Panc1 (cell line): ENCODE measurements at regions not wholly inside any gene's neighbourhood (a gene's known extent, or its start where the extent isn't known, plus 50 kb on each side); places are given as distances from the start of the nearest gene placed in this dataset.

Experiments
- ATAC-seq: fragments of 200-7000 bp; cut with Tn5 transposase; 2 replicates; pipeline ENCODE4 v1.9.1; 2020; ENCODE audit warnings: mild to moderate bottlenecking, moderate library complexity
- BruUV-seq: library from RNA; stranded (reverse); fragments of 400-500 nt; replicated peaks from 2 replicates; lab custom pipeline; 2021; lab: Mats Ljungman, UMichigan
- CTCF ChIA-PET: fragments of 300-600 bp; sonication (Branson Sonifier 250); formaldehyde crosslinking; loops from one replicate; lab custom pipeline; 2022; ENCODE audit warnings: antibody characterized with exemption; lab: Charles Lee
- POLR2A ChIA-PET: fragments of 300-600 bp; sonication (Branson Sonifier 250); formaldehyde crosslinking; loops from one replicate; lab custom pipeline; 2022; ENCODE audit warnings: antibody characterized with exemption; lab: Charles Lee
- DNase-seq: peaks from one replicate; pipeline ENCODE4 v3.0.0-alpha.2; 2010; ENCODE audit warnings: low read depth, low spot score
- H3K27ac ChIP-seq: 2 replicates; pipeline ENCODE4 v1.5.1; 2011; ENCODE audit warnings: mild to moderate bottlenecking, low read length, inconsistent platforms
- H3K27me3 ChIP-seq: fragments of 200-500 bp; sonication (Bioruptor generic); 2 replicates; pipeline ENCODE4 v1.6.0; 2014; ENCODE audit warnings: low read length, inconsistent platforms; ENCODE audit not compliant: control insufficient read depth, insufficient read depth
- H3K36me3 ChIP-seq: fragments of 200-500 bp; sonication (Bioruptor generic); 2 replicates; pipeline ENCODE4 v1.5.1; 2014; ENCODE audit warnings: inconsistent platforms, mild to moderate bottlenecking, low read length, moderate library complexity; ENCODE audit not compliant: control insufficient read depth, insufficient read depth
- H3K4me1 ChIP-seq: 2 replicates; pipeline ENCODE4 v1.5.1; 2011; ENCODE audit warnings: inconsistent platforms, mild to moderate bottlenecking, low read length, moderate library complexity; ENCODE audit not compliant: control insufficient read depth, insufficient read depth
- H3K4me3 ChIP-seq, 2 experiments: 2 replicates each; pipeline ENCODE4 v1.5.1; 2011 to 2012; ENCODE audit warnings: low read depth in 2 of 2, low read length in 2 of 2, mild to moderate bottlenecking in 2 of 2, inconsistent platforms in 1 of 2, moderate library complexity in 1 of 2
- H3K9me3 ChIP-seq: fragments of 200-500 bp; sonication (Bioruptor generic); 2 replicates; pipeline ENCODE4 v1.5.1; 2014; ENCODE audit warnings: low read depth, mild to moderate bottlenecking, inconsistent platforms, low read length, moderate library complexity; ENCODE audit not compliant: control insufficient read depth, insufficient read depth
- CTCF ChIP-seq: fragments of 450-650 bp; IDR thresholded peaks from 2 replicates; pipeline ENCODE4 v1.5.1; 2017; ENCODE audit warnings: mild to moderate bottlenecking
- POLR2AphosphoS5 ChIP-seq: IDR thresholded peaks from 2 replicates; pipeline ENCODE4 v1.6.1; 2012; ENCODE audit warnings: mild to moderate bottlenecking, low read depth, low read length, moderate library complexity
- SIN3A ChIP-seq: IDR thresholded peaks from 2 replicates; pipeline ENCODE4 v1.6.1; 2012; ENCODE audit warnings: low read depth, mild to moderate bottlenecking, low read length, moderate library complexity, borderline replicate concordance; ENCODE audit not compliant: insufficient read depth
- TCF7L2 ChIP-seq: IDR thresholded peaks from 2 replicates; pipeline ENCODE4 v1.6.1; 2011; ENCODE audit warnings: mild to moderate bottlenecking, low read depth, low read length, inconsistent platforms
- in situ Hi-C: cut with HindIII; loops from 2 replicates; pipeline ENCODE4 v1.10.0; 2016; ENCODE audit warnings: low sequenced_read_pairs, low pct_unique_long_range_greater_than_20kb
- intact Hi-C: fragments of 100-400 bp; cut with micrococcal nuclease; formaldehyde crosslinking; loops from one replicate; pipeline ENCODE4 v1.10.0; 2022; ENCODE audit not compliant: unreplicated experiment
- TF ChIP-seq, protein P1 (sequence below), 2 experiments: IDR thresholded peaks; 2 replicates each; pipeline ENCODE4 v1.6.1; 2011 to 2012; ENCODE audit warnings: low read depth in 2 of 2, control low read depth in 1 of 2, low read length in 1 of 2, mild to moderate bottlenecking in 1 of 2, moderate library complexity in 1 of 2; ENCODE audit not compliant: insufficient read depth in 1 of 2

DNA sequence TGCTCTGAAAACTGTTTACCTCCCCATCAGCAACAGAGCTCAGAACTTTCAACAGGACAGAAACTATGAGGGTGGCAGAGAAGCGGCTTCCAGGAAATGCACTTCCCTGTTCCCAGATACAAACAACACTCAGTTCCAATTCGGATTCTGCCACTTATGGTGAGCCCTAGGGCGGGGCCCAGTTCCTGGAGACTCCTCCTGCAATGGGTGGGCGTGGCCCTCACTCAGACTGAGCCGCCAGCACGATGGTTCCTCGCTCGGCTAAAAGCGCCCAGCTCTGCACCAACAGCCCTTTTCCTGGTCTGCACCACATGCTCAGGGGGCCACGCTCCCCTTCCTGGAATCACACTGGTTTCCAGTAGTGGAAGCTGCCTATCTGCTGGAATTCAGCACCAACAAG, 314.1 kb downstream of the CTTN start:
- Histone ChIP-seq H3K36me3 (no peaks in the 10 kb centered on the region), H3K27ac (no peak overlapping the region), H3K4me1 (no peaks in the 10 kb centered on the region), H3K27me3 (peaks cover 13% of the 10 kb centered on the region; the same call in 1 of the 2 replicates), H3K9me3 (no peaks in the 10 kb centered on the region), H3K4me3 (no peak overlapping the region)
- ATAC-seq (peak; percentile 42; the same call in 1 of the 2 replicates), DNase-seq (no peak)
- in situ Hi-C loops (no loop called here), intact Hi-C loops (no loop called here)
- POLR2A ChIA-PET: no interaction called here
- no peak for TF ChIP-seq TCF7L2
- CTCF ChIA-PET: no interaction called here
- no TSS peak for BruUV-seq

DNA sequence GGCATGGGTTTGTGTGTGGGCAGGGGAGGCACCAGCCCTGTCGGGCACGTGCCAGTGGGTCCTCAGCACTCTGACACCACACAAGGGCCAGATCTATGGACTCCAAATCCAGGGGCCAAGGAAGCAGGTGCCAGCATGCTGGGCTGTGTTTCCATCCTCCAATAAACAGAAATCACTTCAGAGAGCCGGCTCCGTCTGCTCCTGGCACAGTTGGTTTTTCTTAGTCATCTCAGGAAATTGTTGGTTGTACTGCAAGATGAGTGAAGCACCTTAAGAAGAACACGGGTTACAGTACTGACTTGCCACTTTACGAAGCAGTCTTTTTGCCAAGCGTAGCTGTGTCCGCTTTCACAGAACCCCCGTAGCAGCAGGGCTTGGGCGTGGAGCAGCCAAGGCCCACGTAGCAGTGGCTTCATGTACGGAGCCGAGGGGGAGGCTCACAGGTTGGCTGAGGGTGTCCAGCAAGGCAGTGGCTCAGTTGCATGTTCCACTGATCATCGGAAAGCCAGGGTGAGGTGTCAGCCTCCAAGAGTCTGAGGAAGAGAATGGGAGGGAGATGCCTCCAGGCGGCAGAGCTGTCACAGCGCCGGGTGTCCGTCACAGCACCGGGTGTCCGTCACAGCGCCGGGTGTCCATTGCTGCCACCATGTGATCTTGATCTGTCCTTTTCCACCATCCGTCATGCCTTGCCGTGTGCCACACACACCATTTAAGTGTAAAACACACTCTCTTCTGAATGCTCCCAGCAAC, 314.9 kb downstream of the CTTN start:
- Histone ChIP-seq H3K4me1 (no peaks in the 10 kb centered on the region), H3K36me3 (no peaks in the 10 kb centered on the region), H3K27ac (no peak overlapping the region), H3K9me3 (no peaks in the 10 kb centered on the region), H3K27me3 (peaks cover 18% of the 10 kb centered on the region; the same call in 1 of the 2 replicates), H3K4me3 (no peak overlapping the region)
- TF ChIP-seq TCF7L2 (no peak), CTCF (no peak), SIN3A (no peak), POLR2AphosphoS5 (no peak)
- TF ChIP-seq, protein P1, sequence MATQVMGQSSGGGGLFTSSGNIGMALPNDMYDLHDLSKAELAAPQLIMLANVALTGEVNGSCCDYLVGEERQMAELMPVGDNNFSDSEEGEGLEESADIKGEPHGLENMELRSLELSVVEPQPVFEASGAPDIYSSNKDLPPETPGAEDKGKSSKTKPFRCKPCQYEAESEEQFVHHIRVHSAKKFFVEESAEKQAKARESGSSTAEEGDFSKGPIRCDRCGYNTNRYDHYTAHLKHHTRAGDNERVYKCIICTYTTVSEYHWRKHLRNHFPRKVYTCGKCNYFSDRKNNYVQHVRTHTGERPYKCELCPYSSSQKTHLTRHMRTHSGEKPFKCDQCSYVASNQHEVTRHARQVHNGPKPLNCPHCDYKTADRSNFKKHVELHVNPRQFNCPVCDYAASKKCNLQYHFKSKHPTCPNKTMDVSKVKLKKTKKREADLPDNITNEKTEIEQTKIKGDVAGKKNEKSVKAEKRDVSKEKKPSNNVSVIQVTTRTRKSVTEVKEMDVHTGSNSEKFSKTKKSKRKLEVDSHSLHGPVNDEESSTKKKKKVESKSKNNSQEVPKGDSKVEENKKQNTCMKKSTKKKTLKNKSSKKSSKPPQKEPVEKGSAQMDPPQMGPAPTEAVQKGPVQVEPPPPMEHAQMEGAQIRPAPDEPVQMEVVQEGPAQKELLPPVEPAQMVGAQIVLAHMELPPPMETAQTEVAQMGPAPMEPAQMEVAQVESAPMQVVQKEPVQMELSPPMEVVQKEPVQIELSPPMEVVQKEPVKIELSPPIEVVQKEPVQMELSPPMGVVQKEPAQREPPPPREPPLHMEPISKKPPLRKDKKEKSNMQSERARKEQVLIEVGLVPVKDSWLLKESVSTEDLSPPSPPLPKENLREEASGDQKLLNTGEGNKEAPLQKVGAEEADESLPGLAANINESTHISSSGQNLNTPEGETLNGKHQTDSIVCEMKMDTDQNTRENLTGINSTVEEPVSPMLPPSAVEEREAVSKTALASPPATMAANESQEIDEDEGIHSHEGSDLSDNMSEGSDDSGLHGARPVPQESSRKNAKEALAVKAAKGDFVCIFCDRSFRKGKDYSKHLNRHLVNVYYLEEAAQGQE (IDR thresholded peaks at IDR 0.05; ENCODE audit: insufficient read depth in 1 of 2, low read depth in 2 of 2, low read length in 1 of 2): no peak
- DNase-seq (no peak), ATAC-seq (no peak; the same call in 1 of the 2 replicates)
- BruUV-seq: no TSS peak
- in situ Hi-C loops (no loop called here), intact Hi-C loops (no loop called here)
- POLR2A ChIA-PET: no interaction called here
- CTCF ChIA-PET: no interaction called here

DNA sequence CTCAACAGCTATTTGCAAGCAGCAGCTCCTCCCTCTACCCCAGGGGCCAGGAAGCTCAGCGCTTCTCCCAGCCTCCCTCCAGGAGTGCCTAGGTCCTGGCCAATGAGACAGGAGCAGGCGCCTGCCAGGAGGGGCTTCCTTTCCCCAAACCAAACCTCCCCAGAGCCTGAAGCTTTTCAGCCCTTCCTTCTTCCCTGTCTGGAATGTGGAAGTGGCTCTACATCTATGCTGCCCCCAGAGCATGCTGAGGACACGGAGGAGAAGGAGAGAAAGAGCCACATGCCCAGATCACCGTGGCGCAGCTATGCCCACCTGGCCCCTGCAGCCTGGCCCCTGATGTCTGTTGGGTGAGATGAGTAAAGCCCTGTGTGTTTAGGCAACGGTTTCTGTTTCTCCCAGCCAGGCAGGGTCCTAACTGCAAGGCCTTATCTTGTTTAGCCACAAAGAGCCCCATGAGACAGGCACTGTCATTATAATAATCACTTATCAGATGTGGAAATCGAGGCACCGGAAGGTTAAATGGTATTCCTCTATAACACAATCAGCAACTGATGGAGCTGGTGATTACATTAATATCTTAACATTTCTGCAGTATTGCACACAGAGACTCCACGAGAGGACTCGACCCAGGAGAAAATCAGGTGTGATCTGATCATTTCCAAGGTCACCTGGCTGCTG, 315.8 kb downstream of the CTTN start:
- no peaks in the 10 kb centered on the region for H3K36me3 ChIP-seq
- DNase-seq (no peak), ATAC-seq (no peak)
- POLR2A ChIA-PET: no interaction called here
- no peaks in the 10 kb centered on the region for H3K9me3 ChIP-seq
- CTCF ChIA-PET: no interaction called here
- no peak overlapping the region for H3K27ac ChIP-seq
- no TSS peak for BruUV-seq
- peaks cover 20% of the 10 kb centered on the region; the same call in 1 of the 2 replicates for H3K27me3 ChIP-seq
- H3K4me1 ChIP-seq: no peaks in the 10 kb centered on the region
- TF ChIP-seq TCF7L2 (no peak), CTCF (no peak), POLR2AphosphoS5 (no peak), SIN3A (no peak)
- TF ChIP-seq, protein P1 (IDR thresholded peaks at IDR 0.05; ENCODE audit: insufficient read depth in 1 of 2, low read depth in 2 of 2, low read length in 1 of 2): no peak
- in situ Hi-C loops: no loop called here
- intact Hi-C loops: no loop called here
- no peak overlapping the region for H3K4me3 ChIP-seq
